Right atrium auricular region (tissue), 2 donors: ENCODE measurements at regions not wholly inside any gene's neighbourhood (a gene's known extent, or its start where the extent isn't known, plus 50 kb on each side); places are given as distances from the start of the nearest gene placed in this dataset.

ENCODE experiments used
- DNase-seq: peaks from one replicate; pipeline ENCODE4 v3.0.0-alpha.2; 2019; ENCODE audit warnings: low spot score
- H3K27ac ChIP-seq, 2 donors: fragments of 200-600 bp; sonication (generic); 1 replicate in 1 of 2; 2 replicates in 1 of 2; pipeline ENCODE4 v1.5.1; 2016 to 2019
- H3K27me3 ChIP-seq, 2 donors: fragments of 200-600 bp; sonication (generic); one replicate each; pipeline versions ENCODE4 v1.5.1 to v1.6.0; 2017 to 2019
- H3K36me3 ChIP-seq: fragments of 200-600 bp; sonication (generic); one replicate; pipeline ENCODE4 v1.5.1; 2016
- H3K4me1 ChIP-seq, 2 donors: fragments of 200-600 bp; sonication (generic); one replicate each; pipeline versions ENCODE4 v1.5.1 to v1.6.0; 2017 to 2019
- H3K4me3 ChIP-seq, 2 donors: fragments of 200-600 bp; sonication (generic); 1 replicate in 1 of 2; 2 replicates in 1 of 2; pipeline ENCODE4 v1.5.1; 2017 to 2019; ENCODE audit warnings: mild to moderate bottlenecking in 1 of 2, moderate library complexity in 1 of 2
- H3K9me3 ChIP-seq, 2 donors: fragments of 200-600 bp; sonication (generic); one replicate each; pipeline ENCODE4 v1.5.1; 2019
- TF ChIP-seq, protein P1 (sequence below), 2 donors: fragments of 200-600 bp; sonication (generic); IDR thresholded peaks; one replicate each; pipeline ENCODE4 v1.5.1; 2019; ENCODE audit warnings: antibody characterized with exemption in 2 of 2

DNA sequence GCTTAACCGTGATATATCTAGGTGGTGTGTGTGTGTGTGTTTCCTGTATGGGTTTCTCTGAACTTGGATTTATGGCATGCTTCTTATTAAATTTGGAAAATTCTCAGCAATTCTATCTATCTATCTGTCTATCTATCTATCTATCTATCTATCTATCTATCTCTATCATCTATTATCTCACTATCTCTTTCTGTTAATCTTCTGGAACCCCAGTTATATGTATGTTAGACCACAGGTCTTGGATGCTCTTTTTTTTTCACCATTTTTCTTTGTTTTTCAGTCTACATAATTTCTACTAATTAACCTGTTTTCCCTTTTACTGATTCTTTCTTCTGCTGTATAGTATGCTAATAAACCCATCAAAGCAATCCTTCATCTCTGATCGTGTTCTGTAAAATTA is 538.0 kb downstream of the PTPRU start:
- Histone ChIP-seq H3K27ac (no peak overlapping the region), H3K27me3 (no peaks in the 10 kb centered on the region), H3K4me1 (no peaks in the 10 kb centered on the region), H3K4me3 (no peak overlapping the region), H3K9me3 (peaks cover 0 to 11% of the 10 kb centered on the region in 2 donors), H3K36me3 (no peaks in the 10 kb centered on the region)
- TF ChIP-seq, protein P1, sequence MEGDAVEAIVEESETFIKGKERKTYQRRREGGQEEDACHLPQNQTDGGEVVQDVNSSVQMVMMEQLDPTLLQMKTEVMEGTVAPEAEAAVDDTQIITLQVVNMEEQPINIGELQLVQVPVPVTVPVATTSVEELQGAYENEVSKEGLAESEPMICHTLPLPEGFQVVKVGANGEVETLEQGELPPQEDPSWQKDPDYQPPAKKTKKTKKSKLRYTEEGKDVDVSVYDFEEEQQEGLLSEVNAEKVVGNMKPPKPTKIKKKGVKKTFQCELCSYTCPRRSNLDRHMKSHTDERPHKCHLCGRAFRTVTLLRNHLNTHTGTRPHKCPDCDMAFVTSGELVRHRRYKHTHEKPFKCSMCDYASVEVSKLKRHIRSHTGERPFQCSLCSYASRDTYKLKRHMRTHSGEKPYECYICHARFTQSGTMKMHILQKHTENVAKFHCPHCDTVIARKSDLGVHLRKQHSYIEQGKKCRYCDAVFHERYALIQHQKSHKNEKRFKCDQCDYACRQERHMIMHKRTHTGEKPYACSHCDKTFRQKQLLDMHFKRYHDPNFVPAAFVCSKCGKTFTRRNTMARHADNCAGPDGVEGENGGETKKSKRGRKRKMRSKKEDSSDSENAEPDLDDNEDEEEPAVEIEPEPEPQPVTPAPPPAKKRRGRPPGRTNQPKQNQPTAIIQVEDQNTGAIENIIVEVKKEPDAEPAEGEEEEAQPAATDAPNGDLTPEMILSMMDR (IDR thresholded peaks at IDR 0.05): no peak
- no peak for DNase-seq

DNA sequence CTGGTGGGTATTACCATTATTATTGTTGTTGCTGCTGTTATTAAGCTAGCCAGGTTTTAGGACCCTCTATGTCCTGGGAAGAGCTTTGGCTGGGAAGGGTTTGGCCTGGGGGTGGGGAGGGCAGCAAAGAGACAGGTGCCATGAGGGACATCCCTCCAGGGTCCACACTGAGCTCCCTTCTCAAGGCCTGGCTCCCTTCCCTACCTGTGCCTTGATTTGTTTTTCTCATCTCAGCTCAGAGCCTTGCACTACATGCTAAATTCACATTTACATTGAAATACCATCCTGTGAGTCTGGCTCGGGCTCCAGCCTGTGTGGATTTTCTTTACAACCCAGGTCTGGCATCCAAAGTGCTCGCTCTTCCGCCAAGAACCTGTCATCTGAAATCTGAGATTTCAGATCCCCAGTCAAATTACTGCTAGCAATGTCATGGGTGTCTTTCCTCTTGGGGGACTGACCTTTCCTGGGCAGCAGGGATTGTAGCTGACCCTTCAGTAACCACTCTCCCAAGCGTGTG is 536.3 kb downstream of the PTPRU start:
- no peak for DNase-seq
- H3K4me3 ChIP-seq: no peak overlapping the region
- TF ChIP-seq, protein P1 (IDR thresholded peaks at IDR 0.05): no peak
- no peaks in the 10 kb centered on the region for H3K4me1 ChIP-seq
- H3K9me3 ChIP-seq: peaks cover 0 to 11% of the 10 kb centered on the region in 2 donors
- no peaks in the 10 kb centered on the region for H3K36me3 ChIP-seq
- H3K27ac ChIP-seq: no peak overlapping the region
- no peaks in the 10 kb centered on the region for H3K27me3 ChIP-seq

DNA sequence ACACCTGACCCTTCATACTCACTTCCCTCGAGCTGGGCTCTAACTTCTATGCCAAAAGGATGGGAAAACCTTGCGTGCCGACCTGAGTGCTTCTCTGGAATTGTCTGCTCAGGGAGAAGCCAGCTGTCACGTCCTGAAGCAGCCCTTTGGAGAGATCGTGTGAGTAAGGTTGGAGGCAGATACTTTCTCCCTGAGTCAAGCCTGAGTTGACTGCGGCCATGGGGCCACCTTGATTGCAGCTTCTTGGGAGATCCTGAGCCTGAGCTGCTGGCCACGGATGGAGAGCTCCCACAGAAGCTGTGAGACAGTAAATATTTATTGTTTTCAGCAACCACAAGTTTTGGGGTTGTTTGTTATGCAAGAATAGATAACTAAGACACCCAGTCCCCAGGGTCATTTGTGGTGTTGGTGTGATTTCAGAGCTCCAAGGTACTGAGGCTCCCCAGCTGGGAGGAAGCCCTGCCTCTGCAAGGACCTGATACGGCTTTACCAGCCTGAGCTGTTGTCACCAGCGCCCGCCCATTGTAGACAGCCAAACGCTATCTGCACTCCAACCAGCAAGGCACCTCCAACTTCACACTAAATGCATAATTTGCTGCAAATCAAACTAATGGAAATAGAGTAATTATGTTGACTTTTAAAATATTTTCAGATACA is 531.6 kb downstream of the PTPRU start:
- H3K36me3 ChIP-seq: no peaks in the 10 kb centered on the region
- H3K27me3 ChIP-seq: no peaks in the 10 kb centered on the region
- TF ChIP-seq, protein P1 (IDR thresholded peaks at IDR 0.05): no peak
- H3K4me3 ChIP-seq: no peak overlapping the region
- H3K4me1 ChIP-seq: no peaks in the 10 kb centered on the region
- peak; percentile 28 for DNase-seq
- peaks cover 0 to 10% of the 10 kb centered on the region in 2 donors for H3K9me3 ChIP-seq
- H3K27ac ChIP-seq: no peak overlapping the region

DNA sequence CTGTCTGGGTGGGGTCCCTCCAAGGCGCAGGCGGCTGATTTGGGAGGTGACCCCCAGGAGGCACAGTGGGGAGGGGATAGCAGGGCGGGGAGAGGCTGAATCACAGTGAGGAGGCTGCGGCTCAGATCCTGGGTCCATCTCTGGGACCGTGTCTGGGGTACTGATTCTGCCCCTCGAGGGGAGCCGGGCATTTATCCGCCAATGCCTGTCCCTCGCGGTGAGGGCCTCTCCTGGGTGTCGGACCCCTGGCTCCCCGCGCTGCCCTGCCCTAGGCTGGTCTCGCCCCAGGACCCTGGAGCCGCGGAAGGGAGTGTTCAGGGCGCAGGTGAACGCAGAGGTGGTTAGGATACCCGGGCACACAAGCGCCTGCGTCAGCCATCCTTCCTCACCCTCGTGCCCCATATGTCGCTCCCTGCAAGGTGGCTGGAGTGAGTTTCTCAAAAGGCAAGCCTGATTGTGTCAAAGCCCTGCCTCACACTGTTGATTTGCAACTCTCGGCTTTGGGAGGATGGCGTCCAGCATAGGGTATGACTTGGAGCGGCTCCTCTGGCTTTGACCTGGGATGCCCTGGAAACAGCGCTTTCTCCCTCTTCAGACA is 530.9 kb downstream of the PTPRU start:
- Histone ChIP-seq H3K4me3 (no peak overlapping the region), H3K27ac (no peak overlapping the region), H3K9me3 (peaks cover 0 to 10% of the 10 kb centered on the region in 2 donors), H3K27me3 (no peaks in the 10 kb centered on the region), H3K36me3 (no peaks in the 10 kb centered on the region), H3K4me1 (no peaks in the 10 kb centered on the region)
- TF ChIP-seq, protein P1 (IDR thresholded peaks at IDR 0.05): no peak
- DNase-seq: peak; percentile 5

DNA sequence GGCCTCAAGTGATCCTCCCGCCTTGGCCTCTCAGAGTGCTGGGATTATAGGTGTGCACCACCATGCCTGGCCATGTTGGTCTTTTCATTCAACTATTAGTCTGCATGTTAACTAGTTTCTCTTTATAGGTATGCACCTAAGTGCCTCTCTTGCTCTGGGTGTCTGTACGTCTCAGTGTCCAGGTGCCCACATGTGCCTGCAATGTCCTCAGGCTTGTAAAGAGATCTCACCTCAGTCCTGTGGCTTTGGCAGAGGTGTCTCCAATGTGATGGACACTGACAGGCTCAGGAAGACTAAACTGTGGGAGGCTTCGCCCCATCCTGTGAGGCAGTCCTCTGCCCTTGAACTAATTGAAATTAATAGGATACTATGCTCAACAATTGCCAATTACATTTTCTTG is 526.3 kb downstream of the PTPRU start:
- H3K27me3 ChIP-seq: no peaks in the 10 kb centered on the region
- peak; percentile 30 for DNase-seq
- no peaks in the 10 kb centered on the region for H3K4me1 ChIP-seq
- TF ChIP-seq, protein P1 (IDR thresholded peaks at IDR 0.05): no peak
- H3K4me3 ChIP-seq: no peak overlapping the region
- H3K9me3 ChIP-seq: peaks cover 0 to 10% of the 10 kb centered on the region in 2 donors
- H3K27ac ChIP-seq: no peak overlapping the region
- H3K36me3 ChIP-seq: no peaks in the 10 kb centered on the region
